RCC 7860 (cell line): ENCODE measurements at regions not wholly inside any gene's neighbourhood (a gene's known extent, or its start where the extent isn't known, plus 50 kb on each side); places are given as distances from the start of the nearest gene placed in this dataset.
"Not testable (repeated sequence)": the region's sequence is repeated elsewhere in the genome, so short reads cannot be mapped to it uniquely, and the experiment has no call there.

Experiments used
- DNase-seq: peaks from one replicate; pipeline ENCODE4 v3.0.0-alpha.2; 2015; ENCODE audit warnings: low spot score
- FAIRE-seq: peaks from 2 replicates; lab custom pipeline; 2012; peaks lifted over from hg19 to GRCh38; lab: Jason Lieb, UNC

DNA sequence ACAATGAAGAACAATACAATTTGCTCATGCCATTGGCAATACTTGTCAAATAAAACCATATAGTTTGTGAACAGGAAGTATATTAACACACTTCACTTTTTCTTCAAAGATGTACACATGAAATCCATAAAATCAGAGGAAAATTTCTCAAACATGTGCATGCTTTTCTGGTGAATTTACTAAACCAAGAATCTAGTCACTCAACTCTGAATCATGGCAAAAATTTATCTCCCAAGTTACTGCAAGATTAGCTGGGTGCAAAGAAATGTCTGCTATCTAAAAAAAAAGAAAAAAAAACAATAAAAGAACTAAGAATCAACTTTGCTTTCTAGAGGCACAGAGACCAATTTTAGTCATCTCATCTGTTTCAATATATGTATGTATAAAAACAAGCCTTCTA is 419.2 kb downstream of the NR4A2 start:
- FAIRE-seq (no peak), DNase-seq (no peak)

- DNase-seq (no peak), FAIRE-seq (no peak)
These were observed 424.0 kb downstream of the NR4A2 start for GRCh38 chr2:155908567-155908966.

DNA sequence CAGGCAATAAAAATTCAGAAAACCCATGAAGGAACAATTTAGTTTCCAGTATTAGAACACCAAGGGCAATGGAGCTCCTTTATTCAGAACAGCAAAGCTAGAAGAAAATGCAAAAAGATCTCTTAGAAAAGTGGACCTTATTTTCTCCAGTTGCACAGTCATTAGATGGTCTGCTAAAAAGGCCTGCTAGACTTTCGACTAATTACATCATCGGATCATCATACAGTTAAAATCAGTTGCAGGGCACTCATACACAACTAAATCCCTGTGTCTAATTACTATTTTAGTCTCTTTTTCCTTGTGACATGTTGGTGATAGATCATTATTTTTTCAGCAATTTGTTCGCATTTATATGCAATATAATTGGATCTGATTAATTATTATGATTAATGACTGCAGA is 425.3 kb downstream of the NR4A2 start:
- FAIRE-seq (no peak), DNase-seq (no peak)

GRCh38 chr2:155905657-155906056 is 426.9 kb downstream of the NR4A2 start:
- FAIRE-seq (no peak), DNase-seq (no peak)

- FAIRE-seq: no peak
- DNase-seq: no peak
These were observed 427.8 kb downstream of the NR4A2 start for GRCh38 chr2:155904720-155905119.

- no peak for FAIRE-seq
- DNase-seq: no peak
These were observed 429.9 kb downstream of the NR4A2 start for GRCh38 chr2:155902635-155903034.

GRCh38 chr2:155895016-155895415 is 437.5 kb downstream of the NR4A2 start:
- FAIRE-seq: no peak
- DNase-seq: no peak

DNA sequence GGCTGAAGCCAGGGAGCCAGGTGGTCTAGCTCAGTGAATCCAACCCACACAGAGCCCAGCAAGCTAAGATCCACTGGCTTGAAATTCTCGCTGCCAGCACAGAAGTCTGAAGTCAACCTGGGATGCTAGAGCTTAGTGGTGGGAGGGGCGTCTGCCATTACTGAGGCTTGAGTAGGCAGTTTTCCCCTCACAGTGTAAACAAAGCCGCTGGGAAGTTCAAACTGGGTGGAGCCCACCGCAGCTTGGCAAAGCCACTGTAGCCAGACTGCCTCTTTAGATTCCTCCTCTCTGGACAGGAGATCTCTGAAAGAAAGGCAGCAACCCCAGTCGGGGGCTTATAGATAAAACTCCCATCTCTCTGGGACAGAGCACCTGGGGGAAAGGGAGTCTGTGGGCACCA is 452.1 kb downstream of the NR4A2 start:
- FAIRE-seq, DNase-seq: not testable (repeated sequence)

DNA sequence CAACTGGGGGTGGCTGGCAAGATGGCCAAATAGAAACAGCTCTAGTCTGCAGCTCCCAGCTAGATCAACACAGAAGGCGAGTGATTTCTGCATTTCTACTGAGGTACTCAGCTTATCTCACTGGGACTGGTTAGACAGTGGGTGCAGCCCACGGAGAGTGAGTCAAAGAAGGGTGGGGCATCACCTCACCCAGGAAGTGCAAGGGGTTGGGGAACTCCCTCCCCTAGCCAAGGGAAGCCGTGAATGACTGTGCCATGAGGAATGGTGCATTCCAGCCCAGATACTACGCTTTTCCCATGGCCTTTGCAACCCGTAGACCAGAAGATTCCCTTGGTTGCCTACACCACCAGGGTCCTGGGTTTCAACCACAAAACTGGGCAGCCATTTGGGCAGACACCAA is 452.6 kb downstream of the NR4A2 start:
- DNase-seq: peak; percentile 50
- FAIRE-seq: not testable (repeated sequence)

GRCh38 chr2:155872396-155872795 is 460.1 kb downstream of the NR4A2 start:
- DNase-seq: no peak
- FAIRE-seq: no peak

- FAIRE-seq: no peak
- DNase-seq: no peak
These were observed 460.6 kb downstream of the NR4A2 start for GRCh38 chr2:155871940-155872339.

- no peak for DNase-seq
- no peak for FAIRE-seq
These were observed 465.0 kb downstream of the NR4A2 start for GRCh38 chr2:155867564-155867963.

- DNase-seq: no peak
- no peak for FAIRE-seq
These were observed 466.0 kb downstream of the NR4A2 start for GRCh38 chr2:155866477-155866876.

GRCh38 chr2:155852156-155852555 is 480.4 kb downstream of the NR4A2 start:
- DNase-seq (no peak), FAIRE-seq (no peak)

GRCh38 chr2:155846259-155846658 is 486.3 kb downstream of the NR4A2 start:
- FAIRE-seq: no peak
- DNase-seq: no peak

DNA sequence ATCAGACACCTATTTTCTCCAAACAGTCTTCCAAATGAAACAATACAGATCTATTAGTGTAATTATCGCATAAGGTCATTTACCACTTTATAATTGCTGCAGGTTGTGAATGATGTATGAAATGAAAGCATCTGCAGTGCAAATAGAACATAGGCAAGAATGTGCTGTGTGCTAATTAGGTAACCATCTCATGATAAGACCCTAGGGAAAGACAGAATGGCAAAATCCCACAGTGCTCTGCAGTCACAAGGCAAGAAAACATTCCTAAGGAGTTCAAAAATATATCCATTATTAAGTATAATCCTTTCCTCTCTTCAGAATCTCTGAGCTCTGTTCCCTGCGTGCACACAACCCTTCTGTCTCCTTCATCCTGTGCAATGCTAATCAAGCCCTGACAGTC is 488.1 kb downstream of the NR4A2 start:
- no peak for FAIRE-seq
- DNase-seq: no peak

- FAIRE-seq (no peak), DNase-seq (no peak)
These were observed 490.4 kb downstream of the NR4A2 start for GRCh38 chr2:155842103-155842502.

DNA sequence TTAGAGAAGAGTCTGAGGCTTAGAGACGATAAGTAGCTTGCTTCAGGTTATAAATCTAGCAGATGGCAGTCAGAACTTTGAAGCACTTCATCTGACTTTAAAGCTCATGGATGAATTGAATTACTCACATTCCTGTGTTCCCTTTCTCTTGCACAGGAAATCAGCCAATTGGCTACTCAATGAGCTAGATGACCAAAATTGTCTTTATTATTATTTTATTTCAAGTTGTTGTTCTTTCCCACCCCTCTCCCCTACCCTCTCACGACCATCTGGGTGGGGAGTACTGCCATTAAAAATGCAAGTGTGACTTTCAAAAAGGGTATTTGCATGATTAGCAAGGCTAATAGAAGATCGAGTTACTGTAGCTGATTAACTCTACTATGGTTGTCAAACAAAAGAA is 491.1 kb downstream of the NR4A2 start:
- FAIRE-seq (no peak), DNase-seq (no peak)

DNA sequence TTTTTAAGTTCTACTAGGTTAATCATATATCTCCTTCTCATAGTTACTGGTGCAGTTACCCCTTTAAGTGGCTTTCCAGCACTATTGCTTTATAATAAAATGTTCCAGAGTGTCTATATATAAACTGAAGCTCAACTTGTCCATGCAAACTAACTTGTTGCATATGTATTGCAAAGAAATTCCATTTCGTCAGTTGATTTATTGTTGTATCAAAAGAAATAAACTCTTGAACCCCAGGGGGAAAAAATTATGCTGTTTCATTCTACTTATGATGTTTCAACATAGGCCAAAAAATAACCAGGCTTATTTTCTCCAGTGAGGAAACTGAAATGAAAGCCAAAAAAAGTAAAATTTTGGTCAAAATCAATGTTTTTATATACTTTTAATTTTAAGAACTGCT is 491.9 kb downstream of the NR4A2 start:
- DNase-seq (no peak), FAIRE-seq (no peak)

DNA sequence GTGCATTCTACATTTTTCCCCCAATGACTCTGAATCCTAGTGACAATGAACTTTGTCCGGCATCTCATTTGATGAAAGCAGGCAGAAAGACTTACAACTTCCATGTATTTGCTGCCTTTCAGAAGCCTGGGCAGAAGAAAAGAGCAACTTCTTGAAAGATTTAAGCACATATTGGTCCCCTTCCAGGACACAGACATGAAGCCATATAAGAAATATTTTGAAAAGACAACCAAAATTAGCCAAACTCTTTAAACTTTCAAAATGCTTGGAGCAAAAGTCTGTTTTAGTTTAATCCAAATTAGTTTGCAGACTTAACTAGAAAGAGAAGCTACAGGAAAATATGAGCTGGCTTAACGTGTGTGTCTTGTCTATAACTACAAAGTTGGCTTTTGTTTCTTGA is 492.5 kb downstream of the NR4A2 start:
- DNase-seq (no peak), FAIRE-seq (no peak)

DNA sequence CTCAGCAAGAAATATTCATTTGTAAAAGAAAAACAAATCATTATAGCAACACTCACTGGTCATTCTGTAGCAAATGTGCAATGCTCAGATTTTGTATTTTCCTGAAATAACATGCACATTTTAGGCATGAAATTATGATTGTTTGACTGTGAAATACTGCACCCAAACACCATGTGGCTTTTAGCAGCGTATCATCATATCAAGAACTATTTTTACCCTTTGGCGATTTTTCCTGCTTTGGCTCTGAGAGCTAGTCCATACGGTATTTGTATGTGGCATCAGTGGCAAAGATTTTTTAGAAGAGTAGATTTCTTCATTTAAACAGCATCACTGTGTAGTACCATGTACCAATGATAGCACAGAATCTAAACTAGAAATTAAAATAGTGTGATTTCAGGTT is 493.1 kb downstream of the NR4A2 start:
- DNase-seq (no peak), FAIRE-seq (no peak)

GRCh38 chr2:155836439-155836838 is 496.1 kb downstream of the NR4A2 start:
- FAIRE-seq (no peak), DNase-seq (no peak)

DNA sequence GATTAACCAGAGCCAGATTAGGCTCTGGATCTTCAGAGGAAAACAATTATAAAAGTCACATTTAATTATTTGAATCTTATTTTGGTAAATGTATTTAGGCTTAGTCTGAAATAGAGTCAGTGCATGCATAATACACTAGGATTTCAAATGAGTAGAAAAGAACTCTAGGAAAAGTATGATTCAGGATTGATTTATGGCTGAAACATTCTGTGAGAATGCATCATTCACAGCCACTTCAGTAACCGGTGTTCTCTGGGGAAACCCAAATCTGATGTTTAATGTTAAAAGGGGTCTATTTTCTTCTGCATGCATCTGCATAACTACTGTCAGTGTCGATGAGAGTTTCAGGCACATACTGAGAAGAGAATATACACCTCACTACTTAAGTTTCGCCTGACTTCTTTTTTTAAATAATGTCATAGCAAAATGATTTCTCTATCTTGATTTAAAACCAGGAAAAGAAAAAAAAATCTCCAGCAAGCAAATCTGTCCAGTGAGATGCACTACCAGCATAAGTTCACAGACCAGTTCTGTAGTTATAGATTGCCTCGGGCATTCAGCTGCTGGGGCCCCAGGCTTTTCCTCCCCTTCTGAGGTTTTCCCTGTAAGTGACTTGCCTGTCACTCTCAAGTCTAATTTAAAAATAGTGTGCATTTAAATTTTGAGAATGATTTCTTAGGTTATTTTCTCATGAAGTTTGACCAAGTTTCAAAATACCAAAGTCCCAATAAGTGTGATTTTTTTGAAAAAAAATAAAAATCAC is 501.5 kb downstream of the NR4A2 start:
- DNase-seq: no peak
- FAIRE-seq: no peak
